ENCODE measurements at regions not wholly inside any gene's neighbourhood (a gene's known extent, or its start where the extent isn't known, plus 50 kb on each side); places are given as distances from the start of the nearest gene placed in this dataset.

GRCh38 chr10:78909221-78909620, 159.5 kb upstream of the ZMIZ1 start:
- TF ChIP-seq CTCF (IDR thresholded peaks at IDR 0.05), result no peak
- no peak for TF ChIP-seq POLR2A (IDR thresholded peaks at IDR 0.05)

All from testis (tissue), 2 donors.